ENCODE measurements at regions not wholly inside any gene's neighbourhood (a gene's known extent, or its start where the extent isn't known, plus 50 kb on each side); places are given as distances from the start of the nearest gene placed in this dataset.

DNA sequence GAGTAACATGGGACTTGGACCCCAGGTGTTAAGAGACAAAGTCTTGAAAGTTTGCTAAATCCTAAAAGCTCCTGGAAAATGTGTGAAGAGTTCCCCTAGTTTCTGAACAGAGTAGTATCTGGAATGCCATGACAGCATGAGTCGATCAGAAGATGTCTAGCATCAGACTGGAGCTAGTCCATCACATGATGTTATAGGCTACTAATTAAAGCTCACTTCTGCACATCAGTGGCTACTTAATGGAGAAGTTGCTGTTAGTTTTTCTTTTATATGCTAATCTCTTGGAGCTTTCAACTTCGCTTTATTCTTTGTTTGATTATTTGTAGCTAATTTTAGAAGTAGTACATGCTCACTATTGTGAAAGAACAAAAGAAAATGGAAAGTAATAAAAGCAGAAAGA, 471.3 kb upstream of the KLF4 start:
- TF ChIP-seq, protein P1, sequence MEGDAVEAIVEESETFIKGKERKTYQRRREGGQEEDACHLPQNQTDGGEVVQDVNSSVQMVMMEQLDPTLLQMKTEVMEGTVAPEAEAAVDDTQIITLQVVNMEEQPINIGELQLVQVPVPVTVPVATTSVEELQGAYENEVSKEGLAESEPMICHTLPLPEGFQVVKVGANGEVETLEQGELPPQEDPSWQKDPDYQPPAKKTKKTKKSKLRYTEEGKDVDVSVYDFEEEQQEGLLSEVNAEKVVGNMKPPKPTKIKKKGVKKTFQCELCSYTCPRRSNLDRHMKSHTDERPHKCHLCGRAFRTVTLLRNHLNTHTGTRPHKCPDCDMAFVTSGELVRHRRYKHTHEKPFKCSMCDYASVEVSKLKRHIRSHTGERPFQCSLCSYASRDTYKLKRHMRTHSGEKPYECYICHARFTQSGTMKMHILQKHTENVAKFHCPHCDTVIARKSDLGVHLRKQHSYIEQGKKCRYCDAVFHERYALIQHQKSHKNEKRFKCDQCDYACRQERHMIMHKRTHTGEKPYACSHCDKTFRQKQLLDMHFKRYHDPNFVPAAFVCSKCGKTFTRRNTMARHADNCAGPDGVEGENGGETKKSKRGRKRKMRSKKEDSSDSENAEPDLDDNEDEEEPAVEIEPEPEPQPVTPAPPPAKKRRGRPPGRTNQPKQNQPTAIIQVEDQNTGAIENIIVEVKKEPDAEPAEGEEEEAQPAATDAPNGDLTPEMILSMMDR (IDR thresholded peaks at IDR 0.05), result no peak
- TF ChIP-seq EP300 (IDR thresholded peaks at IDR 0.05; ENCODE audit: low read depth), result no peak

Measured in transverse colon (tissue), 3 donors.